Stomach (tissue), 8 donors: ENCODE measurements at regions not wholly inside any gene's neighbourhood (a gene's known extent, or its start where the extent isn't known, plus 50 kb on each side); places are given as distances from the start of the nearest gene placed in this dataset.
A peak's percentile ranks its signal among the peaks of the same experiment; 100 is the strongest.

Source experiments
- DNase-seq, 2 donors: peaks; one replicate each; pipeline versions ENCODE4 v3.0.0 to v3.0.0-alpha.2; 2013 to 2019
- H3K27ac ChIP-seq, 5 donors: fragments of 200-600 bp in 4 of 5; sonication (generic) in 4 of 5; one replicate each; pipeline ENCODE4 v1.5.1; 2013 to 2019; ENCODE audit warnings: mild to moderate bottlenecking in 1 of 5, moderate library complexity in 1 of 5
- H3K27me3 ChIP-seq, 3 donors: fragments of 200-600 bp; sonication (generic); one replicate each; pipeline ENCODE4 v1.5.1; 2017 to 2019; ENCODE audit warnings: mixed run types in 1 of 3
- H3K36me3 ChIP-seq, 4 donors: fragments of 200-600 bp; sonication (generic); 1 replicate in 3 of 4; 2 replicates in 1 of 4; pipeline ENCODE4 v1.5.1; 2016 to 2019
- H3K4me1 ChIP-seq, 4 donors: fragments of 200-600 bp; sonication (generic); one replicate each; pipeline ENCODE4 v1.5.1; 2016 to 2019
- H3K4me3 ChIP-seq, 4 donors: fragments of 200-600 bp; sonication (generic) in 3 of 4; one replicate each; pipeline ENCODE4 v1.5.1; 2016 to 2019; ENCODE audit warnings: mild to moderate bottlenecking in 1 of 4
- H3K9me3 ChIP-seq, 4 donors: fragments of 200-600 bp; sonication (generic); one replicate each; pipeline ENCODE4 v1.5.1; 2016 to 2019
- EP300 ChIP-seq: sonication (generic); formaldehyde crosslinking; IDR thresholded peaks from one replicate; pipeline ENCODE4 v1.6.1; 2017; ENCODE audit warnings: antibody characterized with exemption
- POLR2A ChIP-seq, 4 donors: fragments of 450-650 bp; IDR thresholded peaks; one replicate each; pipeline ENCODE4 v1.6.1; 2016; ENCODE audit warnings: antibody characterized with exemption in 4 of 4, control low read depth in 2 of 4, mild to moderate bottlenecking in 1 of 4, moderate library complexity in 1 of 4
- POLR2AphosphoS5 ChIP-seq, 3 donors: sonication (generic); formaldehyde crosslinking; IDR thresholded peaks; one replicate each; pipeline ENCODE4 v1.6.1; 2016; ENCODE audit warnings: antibody characterized with exemption in 3 of 3
- WGBS, 5 donors: extraction: QIAGEN DNeasy Blood & Tissue Kit in 3 of 5; methylation state at CpG; one replicate each; pipeline versions ENCODE4 v1.1.5 to v1.1.7; 2013 to 2018; 5-methylcytosine and 5-hydroxymethylcytosine counted together
- intact Hi-C: fragments of 100-400 bp; cut with DNase I; formaldehyde crosslinking; loops from one replicate; pipeline ENCODE4 v1.15.1; 2023; ENCODE audit warnings: low total_unique reads
- TF ChIP-seq, protein P1 (sequence below), 7 experiments: fragments of 450-650 bp in 4 of 7; fragments of 200-600 bp in 3 of 7; sonication (generic) in 3 of 7; IDR thresholded peaks; one replicate each; pipeline ENCODE4 v1.5.1; 2016 to 2019; ENCODE audit warnings: antibody characterized with exemption in 7 of 7, control low read depth in 2 of 7, mild to moderate bottlenecking in 1 of 7
- donor health status: healthy with polysubstance abuse.
- donor health status: Bipolar disorder and iron deficiency.
- donor health status: healthy.

- no peaks in the 10 kb centered on the region for H3K27me3 ChIP-seq
- H3K4me1 ChIP-seq, result no peaks in the 10 kb centered on the region
- H3K9me3 ChIP-seq, result no peaks in the 10 kb centered on the region
- TF ChIP-seq POLR2AphosphoS5 (IDR thresholded peaks at IDR 0.05) (no peak), EP300 (no peak), POLR2A (IDR thresholded peaks at IDR 0.05) (no peak)
- no peaks in the 10 kb centered on the region for H3K36me3 ChIP-seq
- no peak for DNase-seq
- H3K27ac ChIP-seq, result no peak overlapping the region
- no peak overlapping the region for H3K4me3 ChIP-seq
- WGBS, 5 donors, result 29 to 40% (median 36%) methylated on average over 5 of the region's 5 CpGs
- intact Hi-C loops, result no loop called here
Measured at GRCh38 chr1:57719274-57719673, 295.4 kb upstream of the DAB1 start.

DNA sequence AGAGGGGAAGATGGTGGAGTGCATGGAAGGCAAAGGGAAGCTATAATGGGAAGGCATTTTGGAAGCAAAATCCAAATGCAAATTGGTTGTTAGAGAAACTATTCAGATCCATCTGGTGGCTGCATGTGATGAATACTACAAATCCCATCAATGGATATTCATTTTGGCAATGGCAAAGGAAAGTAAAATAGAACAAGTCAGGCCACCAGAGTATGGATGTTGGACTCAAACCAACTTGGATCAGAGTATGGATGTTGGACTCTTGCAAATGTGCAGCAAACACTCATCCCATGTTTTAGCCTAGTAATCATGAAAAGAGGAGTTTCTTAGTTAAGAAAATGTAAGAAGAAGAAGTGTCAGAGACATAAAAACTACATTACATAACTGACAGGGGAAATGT is 289.6 kb upstream of the DAB1 start:
- no peaks in the 10 kb centered on the region for H3K27me3 ChIP-seq
- peak in 1 of 2 donors; percentile 7 for DNase-seq
- H3K36me3 ChIP-seq, result no peaks in the 10 kb centered on the region
- no peaks in the 10 kb centered on the region for H3K4me1 ChIP-seq
- intact Hi-C loops, result no loop called here
- TF ChIP-seq, protein P1, sequence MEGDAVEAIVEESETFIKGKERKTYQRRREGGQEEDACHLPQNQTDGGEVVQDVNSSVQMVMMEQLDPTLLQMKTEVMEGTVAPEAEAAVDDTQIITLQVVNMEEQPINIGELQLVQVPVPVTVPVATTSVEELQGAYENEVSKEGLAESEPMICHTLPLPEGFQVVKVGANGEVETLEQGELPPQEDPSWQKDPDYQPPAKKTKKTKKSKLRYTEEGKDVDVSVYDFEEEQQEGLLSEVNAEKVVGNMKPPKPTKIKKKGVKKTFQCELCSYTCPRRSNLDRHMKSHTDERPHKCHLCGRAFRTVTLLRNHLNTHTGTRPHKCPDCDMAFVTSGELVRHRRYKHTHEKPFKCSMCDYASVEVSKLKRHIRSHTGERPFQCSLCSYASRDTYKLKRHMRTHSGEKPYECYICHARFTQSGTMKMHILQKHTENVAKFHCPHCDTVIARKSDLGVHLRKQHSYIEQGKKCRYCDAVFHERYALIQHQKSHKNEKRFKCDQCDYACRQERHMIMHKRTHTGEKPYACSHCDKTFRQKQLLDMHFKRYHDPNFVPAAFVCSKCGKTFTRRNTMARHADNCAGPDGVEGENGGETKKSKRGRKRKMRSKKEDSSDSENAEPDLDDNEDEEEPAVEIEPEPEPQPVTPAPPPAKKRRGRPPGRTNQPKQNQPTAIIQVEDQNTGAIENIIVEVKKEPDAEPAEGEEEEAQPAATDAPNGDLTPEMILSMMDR (IDR thresholded peaks at IDR 0.05), result no peak
- TF ChIP-seq POLR2A (IDR thresholded peaks at IDR 0.05), result no peak
- TF ChIP-seq EP300, result no peak
- no peak for TF ChIP-seq POLR2AphosphoS5 (IDR thresholded peaks at IDR 0.05)
- H3K4me3 ChIP-seq, result no peak overlapping the region
- no peak overlapping the region for H3K27ac ChIP-seq
- H3K9me3 ChIP-seq, result no peaks in the 10 kb centered on the region

DNA sequence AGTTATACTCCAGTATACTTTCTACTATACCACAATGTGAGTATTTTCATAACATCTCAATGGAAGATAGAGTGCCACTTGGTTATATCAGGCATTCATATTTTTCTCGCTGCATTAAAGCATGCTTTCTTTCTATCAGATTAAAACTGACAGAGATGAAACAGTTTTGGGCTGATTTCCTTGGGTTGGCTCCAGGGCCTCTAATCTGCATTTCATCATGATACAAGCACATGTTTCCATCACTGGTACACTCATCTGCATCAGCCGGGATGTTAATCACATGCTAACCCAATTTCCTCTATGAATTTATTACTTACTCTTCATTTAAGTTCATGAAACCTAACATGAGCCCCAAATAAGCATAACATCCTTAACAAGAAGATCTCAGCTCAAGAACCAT is 289.0 kb upstream of the DAB1 start:
- Histone ChIP-seq H3K4me1 (no peaks in the 10 kb centered on the region), H3K27me3 (no peaks in the 10 kb centered on the region), H3K9me3 (no peaks in the 10 kb centered on the region), H3K4me3 (no peak overlapping the region), H3K27ac (no peak overlapping the region), H3K36me3 (no peaks in the 10 kb centered on the region)
- TF ChIP-seq, protein P1 (IDR thresholded peaks at IDR 0.05), result no peak
- TF ChIP-seq POLR2AphosphoS5 (IDR thresholded peaks at IDR 0.05) (no peak), POLR2A (IDR thresholded peaks at IDR 0.05) (no peak), EP300 (no peak)
- peak in 1 of 2 donors; percentile 16 for DNase-seq
- WGBS, 5 donors, result 78 to 92% (median 81%) methylated on average over 2 of the region's 2 CpGs
- intact Hi-C loops, result no loop called here

DNA sequence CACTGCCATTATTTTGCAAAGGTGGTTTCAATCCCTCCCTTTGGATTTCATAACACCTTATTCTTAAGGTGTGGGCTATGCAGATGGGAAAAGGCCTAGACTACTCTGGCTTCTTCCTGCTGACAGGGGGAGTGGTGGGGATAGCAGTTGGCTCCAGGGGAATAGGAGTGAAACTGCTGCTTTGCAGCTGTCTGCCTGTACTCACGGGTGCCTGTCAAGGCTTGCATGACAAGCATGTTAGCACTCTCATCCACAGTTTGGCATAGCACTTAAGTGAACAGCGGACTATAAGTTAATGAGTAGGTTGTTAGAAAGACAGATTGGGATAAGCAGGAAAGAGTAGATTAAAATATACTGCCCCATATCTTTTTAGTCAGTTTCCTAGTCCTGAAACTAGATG is 287.5 kb upstream of the DAB1 start:
- Histone ChIP-seq H3K27me3 (no peaks in the 10 kb centered on the region), H3K4me1 (no peaks in the 10 kb centered on the region)
- WGBS, 5 donors, result 46 to 78% (median 70%) methylated on average over 2 of the region's 2 CpGs

GRCh38 chr1:57707631-57708030 is 283.8 kb upstream of the DAB1 start:
- intact Hi-C loops, result no loop called here
- WGBS, 5 donors, result 89 to 96% (median 93%) methylated on average over 1 of the region's 1 CpG

More for the DNA sequence above, 287.5 kb upstream of the DAB1 start:
- TF ChIP-seq, protein P1 (IDR thresholded peaks at IDR 0.05), result no peak
- TF ChIP-seq POLR2AphosphoS5 (IDR thresholded peaks at IDR 0.05) (no peak), POLR2A (IDR thresholded peaks at IDR 0.05) (no peak), EP300 (no peak)
- Histone ChIP-seq H3K9me3 (no peaks in the 10 kb centered on the region), H3K27ac (no peak overlapping the region), H3K36me3 (no peaks in the 10 kb centered on the region), H3K4me3 (no peak overlapping the region)
- intact Hi-C loops, result no loop called here
- no peak for DNase-seq

More at GRCh38 chr1:57707631-57708030, 283.8 kb upstream of the DAB1 start:
- no peak overlapping the region for H3K4me3 ChIP-seq
- no peaks in the 10 kb centered on the region for H3K9me3 ChIP-seq
- no peaks in the 10 kb centered on the region for H3K4me1 ChIP-seq
- no peak overlapping the region for H3K27ac ChIP-seq
- no peaks in the 10 kb centered on the region for H3K36me3 ChIP-seq
- no peak for DNase-seq
- no peaks in the 10 kb centered on the region for H3K27me3 ChIP-seq
- TF ChIP-seq POLR2A (IDR thresholded peaks at IDR 0.05) (no peak), POLR2AphosphoS5 (IDR thresholded peaks at IDR 0.05) (no peak), EP300 (no peak)
- TF ChIP-seq, protein P1 (IDR thresholded peaks at IDR 0.05), result no peak
